ENCODE measurements at regions not wholly inside any gene's neighbourhood (a gene's known extent, or its start where the extent isn't known, plus 50 kb on each side); places are given as distances from the start of the nearest gene placed in this dataset.

GRCh38 chr21:41076064-41076463 lies 91.9 kb upstream of the BACE2 start:
- no peak for DNase-seq

- DNase-seq = no peak
These were observed 88.8 kb upstream of the BACE2 start for GRCh38 chr21:41079159-41079558.

- DNase-seq = no peak
These were observed 87.4 kb upstream of the BACE2 start for GRCh38 chr21:41080485-41081121.

- DNase-seq = no peak
These were observed 81.4 kb upstream of the BACE2 start for GRCh38 chr21:41086569-41086968.

- DNase-seq = no peak
These were observed 77.0 kb upstream of the BACE2 start for GRCh38 chr21:41090981-41091380.

GRCh38 chr21:41091616-41092015 lies 76.3 kb upstream of the BACE2 start:
- DNase-seq = no peak

GRCh38 chr21:41092312-41092711 lies 75.6 kb upstream of the BACE2 start:
- DNase-seq = no peak

GRCh38 chr21:41095983-41096382 lies 72.0 kb upstream of the BACE2 start:
- no peak for DNase-seq

- no peak for DNase-seq
These were observed 69.9 kb upstream of the BACE2 start for GRCh38 chr21:41098076-41098475.

- no peak for DNase-seq
These were observed 69.4 kb upstream of the BACE2 start for GRCh38 chr21:41098481-41099042.

- no peak for DNase-seq
These were observed 67.0 kb upstream of the BACE2 start for GRCh38 chr21:41100826-41101550.

GRCh38 chr21:41102281-41102680 lies 65.7 kb upstream of the BACE2 start:
- no peak for DNase-seq

GRCh38 chr21:41107602-41108001 lies 60.4 kb upstream of the BACE2 start:
- no peak for DNase-seq

GRCh38 chr21:41108668-41109585 lies 59.0 kb upstream of the BACE2 start:
- no peak for DNase-seq

GRCh38 chr21:41110161-41110560 lies 57.8 kb upstream of the BACE2 start:
- DNase-seq = no peak

- DNase-seq = no peak
These were observed 57.3 kb upstream of the BACE2 start for GRCh38 chr21:41110664-41111063.

- DNase-seq = no peak
These were observed 56.3 kb upstream of the BACE2 start for GRCh38 chr21:41111681-41112080.

- DNase-seq = peak; percentile 41
These were observed 54.9 kb upstream of the BACE2 start for GRCh38 chr21:41112740-41113692.

GRCh38 chr21:41115851-41116250 lies 52.1 kb upstream of the BACE2 start:
- DNase-seq = no peak
